Smooth muscle cell (in vitro differentiated cells): ENCODE measurements at regions not wholly inside any gene's neighbourhood (a gene's known extent, or its start where the extent isn't known, plus 50 kb on each side); places are given as distances from the start of the nearest gene placed in this dataset.

ENCODE experiments used
- DNase-seq: peaks from one replicate; lab custom pipeline; 2025; ENCODE audit not compliant: unreplicated experiment; lab: John Stamatoyannopoulos, UW
- H2AFZ ChIP-seq: fragments of 200-600 bp; sonication (generic); 2 replicates; pipeline ENCODE4 v1.6.0; 2016; ENCODE audit warnings: antibody characterized with exemption, low read depth, mild to moderate bottlenecking
- H3F3A ChIP-seq: fragments of 200-600 bp; sonication (generic); 2 replicates; pipeline ENCODE4 v1.6.0; 2017; ENCODE audit warnings: antibody characterized with exemption, low read depth
- H3K27ac ChIP-seq: fragments of 200-600 bp; sonication (generic); 2 replicates; pipeline ENCODE4 v1.5.1; 2016; ENCODE audit warnings: low read depth, mild to moderate bottlenecking
- H3K27me3 ChIP-seq: fragments of 200-600 bp; sonication (generic); 2 replicates; pipeline ENCODE4 v1.6.1; 2016; ENCODE audit warnings: low read depth, mild to moderate bottlenecking
- H3K36me3 ChIP-seq: fragments of 200-600 bp; sonication (generic); 2 replicates; pipeline ENCODE4 v1.5.1; 2016; ENCODE audit warnings: low read depth
- H3K4me1 ChIP-seq: fragments of 200-600 bp; sonication (generic); 2 replicates; pipeline ENCODE4 v1.5.1; 2016; ENCODE audit warnings: low read depth
- H3K4me2 ChIP-seq: fragments of 200-600 bp; sonication (generic); 2 replicates; pipeline ENCODE4 v1.6.0; 2016; ENCODE audit warnings: mild to moderate bottlenecking
- H3K4me3 ChIP-seq: fragments of 200-600 bp; sonication (generic); 2 replicates; pipeline ENCODE4 v1.5.1; 2016; ENCODE audit warnings: mild to moderate bottlenecking
- H3K79me2 ChIP-seq: fragments of 200-600 bp; sonication (generic); 2 replicates; pipeline ENCODE4 v1.6.0; 2016; ENCODE audit warnings: low read depth, mild to moderate bottlenecking
- H3K9ac ChIP-seq: fragments of 200-600 bp; sonication (generic); 2 replicates; pipeline ENCODE4 v1.6.0; 2016; ENCODE audit warnings: low read depth
- H3K9me3 ChIP-seq: fragments of 200-600 bp; sonication (generic); replicated peaks from 2 replicates; pipeline ENCODE4 v1.5.1; 2016; ENCODE audit warnings: low read depth
- H4K20me1 ChIP-seq: fragments of 200-600 bp; sonication (generic); 2 replicates; pipeline ENCODE4 v1.6.0; 2016; ENCODE audit warnings: low read depth
- CTCF ChIP-seq: fragments of 200-600 bp; sonication (generic); IDR thresholded peaks from 2 replicates; pipeline ENCODE4 v1.5.1; 2017; ENCODE audit warnings: borderline replicate concordance, mild to moderate bottlenecking, antibody characterized with exemption; ENCODE audit not compliant: insufficient read depth, poor library complexity, severe bottlenecking
- WGBS: methylation state at CpG from one replicate; pipeline ENCODE4 v1.1.7; 2016; ENCODE audit warnings: low lambda C conversion rate; 5-methylcytosine and 5-hydroxymethylcytosine counted together

- DNase-seq = no peak
- Histone ChIP-seq H3K4me1 (no peaks in the 10 kb centered on the region), H3K79me2 (no peaks in the 10 kb centered on the region), H4K20me1 (no peaks in the 10 kb centered on the region), H3K9me3 (no peaks in the 10 kb centered on the region), H2AFZ (no peak overlapping the region), H3K9ac (no peak overlapping the region), H3F3A (no peaks in the 10 kb centered on the region), H3K27me3 (no peaks in the 10 kb centered on the region), H3K4me2 (no peak overlapping the region), H3K4me3 (no peak overlapping the region), H3K27ac (no peak overlapping the region), H3K36me3 (no peaks in the 10 kb centered on the region)
- TF ChIP-seq CTCF = no peak
- WGBS = 87% methylated on average over 5 of the region's 5 CpGs
These were observed 474.0 kb upstream of the TECRL start for GRCh38 chr4:64883087-64883807.

- no peaks in the 10 kb centered on the region for H3K79me2 ChIP-seq
- no peak overlapping the region for H3K27ac ChIP-seq
- H3K4me1 ChIP-seq = no peaks in the 10 kb centered on the region
- no peaks in the 10 kb centered on the region for H3K9me3 ChIP-seq
- H3K9ac ChIP-seq = no peak overlapping the region
- no peak for DNase-seq
- no peaks in the 10 kb centered on the region for H3F3A ChIP-seq
- no peak for TF ChIP-seq CTCF
- H3K36me3 ChIP-seq = no peaks in the 10 kb centered on the region
- H3K27me3 ChIP-seq = no peaks in the 10 kb centered on the region
- H3K4me3 ChIP-seq = no peak overlapping the region
- H2AFZ ChIP-seq = no peak overlapping the region
- WGBS = 82% methylated on average over 2 of the region's 2 CpGs
- no peak overlapping the region for H3K4me2 ChIP-seq
- H4K20me1 ChIP-seq = no peaks in the 10 kb centered on the region
These were observed 473.2 kb upstream of the TECRL start for GRCh38 chr4:64882311-64883086.

- no peaks in the 10 kb centered on the region for H3K9me3 ChIP-seq
- H3K36me3 ChIP-seq = no peaks in the 10 kb centered on the region
- WGBS = 97% methylated on average over 11 of the region's 12 CpGs
- no peak for DNase-seq
- H2AFZ ChIP-seq = no peak overlapping the region
- H3K27me3 ChIP-seq = no peaks in the 10 kb centered on the region
- H3F3A ChIP-seq = no peaks in the 10 kb centered on the region
- H4K20me1 ChIP-seq = no peaks in the 10 kb centered on the region
- H3K9ac ChIP-seq = no peak overlapping the region
- H3K27ac ChIP-seq = no peak overlapping the region
- H3K4me2 ChIP-seq = no peak overlapping the region
- no peak overlapping the region for H3K4me3 ChIP-seq
- H3K4me1 ChIP-seq = no peaks in the 10 kb centered on the region
- TF ChIP-seq CTCF = no peak
- H3K79me2 ChIP-seq = no peaks in the 10 kb centered on the region
These were observed 471.3 kb upstream of the TECRL start for GRCh38 chr4:64880557-64880956.
